Glomerular visceral epithelial cell (primary cell): ENCODE measurements at regions not wholly inside any gene's neighbourhood (a gene's known extent, or its start where the extent isn't known, plus 50 kb on each side); places are given as distances from the start of the nearest gene placed in this dataset.

Experiments used
- DNase-seq: peaks from one replicate; pipeline ENCODE4 v3.0.0-alpha.2; 2016; ENCODE audit errors: extremely low spot score

- DNase-seq = no peak
Observed at GRCh38 chr2:205937211-205937610, 148.8 kb downstream of the INO80D start.

- DNase-seq = no peak
Observed at GRCh38 chr2:205936446-205936845, 149.5 kb downstream of the INO80D start.

- peak; percentile 11 for DNase-seq
Observed at GRCh38 chr2:205934443-205934842, 151.5 kb downstream of the INO80D start.

- DNase-seq = no peak
Observed at GRCh38 chr2:205932861-205933260, 153.1 kb downstream of the INO80D start.

GRCh38 chr2:205931388-205931787 is 154.6 kb downstream of the INO80D start:
- no peak for DNase-seq

GRCh38 chr2:205930209-205930608 is 155.8 kb downstream of the INO80D start:
- no peak for DNase-seq

GRCh38 chr2:205929246-205929942 is 156.6 kb downstream of the INO80D start:
- no peak for DNase-seq

- DNase-seq = peak; percentile 73
Observed at GRCh38 chr2:205925373-205926337, 160.3 kb downstream of the INO80D start.

GRCh38 chr2:205924676-205925075 is 161.3 kb downstream of the INO80D start:
- DNase-seq = no peak

GRCh38 chr2:205915130-205915524 is 170.8 kb downstream of the INO80D start:
- DNase-seq = peak; percentile 2

GRCh38 chr2:205914213-205915129 is 171.5 kb downstream of the INO80D start:
- no peak for DNase-seq

GRCh38 chr2:205913668-205914067 is 172.3 kb downstream of the INO80D start:
- DNase-seq = no peak

- DNase-seq = no peak
Observed at GRCh38 chr2:205911306-205911705, 174.7 kb downstream of the INO80D start.

- no peak for DNase-seq
Observed at GRCh38 chr2:205909184-205909572, 176.8 kb downstream of the INO80D start.

- no peak for DNase-seq
Observed at GRCh38 chr2:205908212-205909183, 177.5 kb downstream of the INO80D start.

GRCh38 chr2:205906419-205906818 is 179.6 kb downstream of the INO80D start:
- DNase-seq = no peak

- DNase-seq = no peak
Observed at GRCh38 chr2:205905576-205905975, 180.4 kb downstream of the INO80D start.

GRCh38 chr2:205904873-205905272 is 181.1 kb downstream of the INO80D start:
- DNase-seq = no peak

- DNase-seq = peak; percentile 20
Observed at GRCh38 chr2:205903549-205904129, 182.3 kb downstream of the INO80D start.

- no peak for DNase-seq
Observed at GRCh38 chr2:205902900-205903237, 183.1 kb downstream of the INO80D start.
